CD14-positive monocyte (primary cell): ENCODE measurements at regions not wholly inside any gene's neighbourhood (a gene's known extent, or its start where the extent isn't known, plus 50 kb on each side); places are given as distances from the start of the nearest gene placed in this dataset.

Experiments
- DNase-seq, 3 donors: peaks; one replicate each; pipeline ENCODE4 v3.0.0-alpha.2; 2011 to 2022
- H2AFZ ChIP-seq: 2 replicates; pipeline ENCODE4 v1.6.0; 2012; ENCODE audit warnings: mild to moderate bottlenecking, low read depth, low read length, inconsistent platforms; ENCODE audit not compliant: insufficient read depth, poor library complexity, severe bottlenecking
- H3K27ac ChIP-seq, 2 donors: 1 replicate in 1 of 2; 2 replicates in 1 of 2; pipeline ENCODE4 v1.5.1; 2012 to 2013; ENCODE audit warnings: low read length in 2 of 2, control low read depth in 1 of 2, inconsistent platforms in 1 of 2, low read depth in 1 of 2, mild to moderate bottlenecking in 1 of 2
- H3K27me3 ChIP-seq, 2 donors: one replicate each; pipeline versions ENCODE4 v1.6.0 to v1.6.1; 2011 to 2013; ENCODE audit warnings: low read length in 2 of 2; ENCODE audit not compliant: control insufficient read depth in 2 of 2, insufficient read depth in 2 of 2
- H3K36me3 ChIP-seq, 2 donors: replicated peaks in 1 of 2; 1 replicate in 1 of 2; 2 replicates in 1 of 2; pipeline versions ENCODE4 v1.5.1 to v1.6.1; 2012 to 2013; ENCODE audit warnings: low read length in 2 of 2, control low read depth in 1 of 2, inconsistent platforms in 1 of 2, mild to moderate bottlenecking in 1 of 2; ENCODE audit not compliant: insufficient read depth in 2 of 2, control insufficient read depth in 1 of 2
- H3K4me1 ChIP-seq, 2 donors: 1 replicate in 1 of 2; 2 replicates in 1 of 2; pipeline versions ENCODE4 v1.5.1 to v1.6.1; 2012 to 2013; ENCODE audit warnings: low read length in 2 of 2, control low read depth in 1 of 2, inconsistent platforms in 1 of 2, mild to moderate bottlenecking in 1 of 2, moderate library complexity in 1 of 2; ENCODE audit not compliant: insufficient read depth in 2 of 2, control insufficient read depth in 1 of 2
- H3K4me2 ChIP-seq: replicated peaks from 2 replicates; pipeline ENCODE3; 2012; ENCODE audit warnings: low read length, moderate library complexity, mild to moderate bottlenecking; ENCODE audit not compliant: poor library complexity, severe bottlenecking; ENCODE audit errors: extremely low read depth
- H3K4me3 ChIP-seq, 3 experiments: fragments of 200-600 bp in 1 of 3; sonication (generic) in 1 of 3; replicated peaks in 1 of 3; 1 replicate in 2 of 3; 2 replicates in 1 of 3; pipeline ENCODE4 v1.5.1; 2011 to 2013; ENCODE audit warnings: low read length in 3 of 3, mild to moderate bottlenecking in 3 of 3, control low read depth in 2 of 3, low read depth in 2 of 3, inconsistent platforms in 1 of 3, moderate library complexity in 1 of 3
- H3K79me2 ChIP-seq: 2 replicates; pipeline ENCODE4 v1.6.0; 2012; ENCODE audit warnings: mild to moderate bottlenecking, control low read depth, inconsistent platforms, low read length, moderate library complexity; ENCODE audit not compliant: insufficient read depth
- H3K9ac ChIP-seq: 2 replicates; pipeline ENCODE4 v1.6.0; 2017; ENCODE audit warnings: low read length, mild to moderate bottlenecking; ENCODE audit not compliant: insufficient read depth, poor library complexity, severe bottlenecking
- H3K9me3 ChIP-seq, 2 donors: replicated peaks in 1 of 2; 1 replicate in 1 of 2; 2 replicates in 1 of 2; pipeline versions ENCODE4 v1.5.1 to v1.6.1; 2012 to 2013; ENCODE audit warnings: low read length in 2 of 2, control low read depth in 1 of 2; ENCODE audit not compliant: control insufficient read depth in 1 of 2, insufficient read depth in 1 of 2
- H4K20me1 ChIP-seq: 2 replicates; pipeline ENCODE4 v1.6.0; 2012; ENCODE audit warnings: mild to moderate bottlenecking, low read length, control low read depth, moderate library complexity; ENCODE audit not compliant: insufficient read depth
- H3K27ac Mint-ChIP-seq, 7 donors: one replicate each; pipeline ENCODE4 v1.8.0; 2020; ENCODE audit warnings: mild to moderate bottlenecking in 7 of 7, mixed read lengths in 7 of 7, moderate library complexity in 6 of 7, inconsistent platforms in 2 of 7
- H3K27me3 Mint-ChIP-seq, 3 donors: one replicate each; pipeline ENCODE4 v1.8.0; 2021 to 2022; ENCODE audit warnings: low read depth in 3 of 3, mild to moderate bottlenecking in 3 of 3, mixed read lengths in 3 of 3, moderate library complexity in 3 of 3, inconsistent platforms in 1 of 3
- H3K36me3 Mint-ChIP-seq, 2 donors: one replicate each; pipeline ENCODE4 v1.8.0; 2020; ENCODE audit warnings: mixed read lengths in 2 of 2, inconsistent platforms in 1 of 2, mild to moderate bottlenecking in 1 of 2
- H3K4me1 Mint-ChIP-seq: one replicate; pipeline ENCODE4 v1.8.0; 2020; ENCODE audit warnings: mild to moderate bottlenecking, mixed read lengths
- H3K4me3 Mint-ChIP-seq, 2 donors: one replicate each; pipeline ENCODE4 v1.8.0; 2020; ENCODE audit warnings: mild to moderate bottlenecking in 2 of 2, mixed read lengths in 2 of 2, moderate library complexity in 1 of 2
- H3K9me3 Mint-ChIP-seq, 7 donors: one replicate each; pipeline ENCODE4 v1.8.0; 2020 to 2022; ENCODE audit warnings: mixed read lengths in 7 of 7, mild to moderate bottlenecking in 6 of 7, moderate library complexity in 6 of 7, inconsistent platforms in 2 of 7
- WGBS: methylation state at CpG from one replicate; pipeline ENCODE4 v1.1.5; 2013; ENCODE audit warnings: missing lambda C conversion rate; ENCODE audit not compliant: insufficient coverage; 5-methylcytosine and 5-hydroxymethylcytosine counted together
- intact Hi-C, 2 donors: fragments of 100-400 bp; cut with micrococcal nuclease; formaldehyde crosslinking; loops; one replicate each; pipeline versions ENCODE4 v1.15.0 to v1.15.1; 2023
- TF ChIP-seq, protein P1 (sequence below): fragments of 200-600 bp; IDR thresholded peaks from one replicate; pipeline ENCODE4 v1.8.0; 2022; ENCODE audit warnings: antibody characterized with exemption, mild to moderate bottlenecking

DNA sequence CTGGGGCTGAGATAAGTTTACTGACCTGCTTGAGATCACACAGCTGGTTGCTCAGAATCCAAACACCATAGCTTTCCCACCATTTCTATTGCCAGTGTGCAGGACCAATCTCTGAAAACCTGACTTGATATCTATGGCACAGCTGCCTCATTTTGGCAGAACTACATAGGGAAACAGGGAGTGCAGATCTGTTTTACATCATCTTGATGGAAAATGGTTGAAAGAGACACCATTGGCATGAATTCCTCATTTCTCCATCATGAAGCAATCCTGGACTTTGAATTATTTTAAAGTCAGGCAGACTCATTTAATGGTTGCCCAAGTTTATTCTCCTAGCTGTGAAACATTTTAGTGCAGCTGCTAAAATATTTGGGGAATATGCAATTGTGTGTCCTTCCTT, 1628.2 kb upstream of the SLC10A2 start:
- peaks cover 0 to 7% (median 3%) of the 10 kb centered on the region in 7 donors for H3K9me3 Mint-ChIP-seq
- no peaks in the 10 kb centered on the region for H3K36me3 Mint-ChIP-seq
- Histone ChIP-seq H3K27me3 (no peaks in the 10 kb centered on the region), H3K27ac (no peak overlapping the region), H3K4me3 (no peak overlapping the region), H2AFZ (no peak overlapping the region), H3K79me2 (no peaks in the 10 kb centered on the region), H3K4me2 (no peak overlapping the region), H4K20me1 (no peaks in the 10 kb centered on the region), H3K9me3 (no peaks in the 10 kb centered on the region), H3K4me1 (no peaks in the 10 kb centered on the region), H3K36me3 (no peaks in the 10 kb centered on the region), H3K9ac (no peak overlapping the region)
- no peak overlapping the region for H3K27ac Mint-ChIP-seq
- H3K4me1 Mint-ChIP-seq = no peaks in the 10 kb centered on the region
- intact Hi-C loops = no loop called here
- TF ChIP-seq, protein P1, sequence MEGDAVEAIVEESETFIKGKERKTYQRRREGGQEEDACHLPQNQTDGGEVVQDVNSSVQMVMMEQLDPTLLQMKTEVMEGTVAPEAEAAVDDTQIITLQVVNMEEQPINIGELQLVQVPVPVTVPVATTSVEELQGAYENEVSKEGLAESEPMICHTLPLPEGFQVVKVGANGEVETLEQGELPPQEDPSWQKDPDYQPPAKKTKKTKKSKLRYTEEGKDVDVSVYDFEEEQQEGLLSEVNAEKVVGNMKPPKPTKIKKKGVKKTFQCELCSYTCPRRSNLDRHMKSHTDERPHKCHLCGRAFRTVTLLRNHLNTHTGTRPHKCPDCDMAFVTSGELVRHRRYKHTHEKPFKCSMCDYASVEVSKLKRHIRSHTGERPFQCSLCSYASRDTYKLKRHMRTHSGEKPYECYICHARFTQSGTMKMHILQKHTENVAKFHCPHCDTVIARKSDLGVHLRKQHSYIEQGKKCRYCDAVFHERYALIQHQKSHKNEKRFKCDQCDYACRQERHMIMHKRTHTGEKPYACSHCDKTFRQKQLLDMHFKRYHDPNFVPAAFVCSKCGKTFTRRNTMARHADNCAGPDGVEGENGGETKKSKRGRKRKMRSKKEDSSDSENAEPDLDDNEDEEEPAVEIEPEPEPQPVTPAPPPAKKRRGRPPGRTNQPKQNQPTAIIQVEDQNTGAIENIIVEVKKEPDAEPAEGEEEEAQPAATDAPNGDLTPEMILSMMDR = no peak
- no peak for DNase-seq
- no peaks in the 10 kb centered on the region for H3K27me3 Mint-ChIP-seq
- no peak overlapping the region for H3K4me3 Mint-ChIP-seq

DNA sequence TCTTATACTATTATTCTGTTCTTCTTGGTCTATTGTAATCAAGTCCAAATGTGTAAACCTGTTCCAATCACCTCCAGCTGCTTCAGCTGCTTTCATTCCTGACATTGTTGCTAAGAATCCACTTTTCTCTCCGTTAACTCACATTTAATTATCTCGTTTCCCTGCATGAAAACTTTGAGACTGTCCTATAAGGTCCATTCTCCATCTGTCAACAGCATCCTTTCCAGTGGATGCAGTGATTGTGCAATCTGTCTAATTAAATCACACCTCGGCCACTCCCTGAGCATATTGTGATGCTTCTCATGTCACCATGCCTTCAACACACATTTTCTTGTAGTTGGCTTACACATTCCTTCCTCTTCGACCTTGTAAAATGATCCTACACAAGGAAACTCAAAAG, 1626.9 kb upstream of the SLC10A2 start:
- H3K9me3 ChIP-seq = no peaks in the 10 kb centered on the region
- Mint-ChIP-seq H3K4me3 (no peak overlapping the region), H3K36me3 (no peaks in the 10 kb centered on the region), H3K27ac (no peak overlapping the region), H3K9me3 (peaks cover 0 to 7% (median 3%) of the 10 kb centered on the region in 7 donors), H3K4me1 (no peaks in the 10 kb centered on the region), H3K27me3 (no peaks in the 10 kb centered on the region)
- H2AFZ ChIP-seq = no peak overlapping the region
- WGBS = 83% methylated on average over 3 of the region's 4 CpGs
- intact Hi-C loops = no loop called here
- TF ChIP-seq, protein P1 = no peak
- no peaks in the 10 kb centered on the region for H3K36me3 ChIP-seq
- no peak overlapping the region for H3K4me2 ChIP-seq
- no peak overlapping the region for H3K27ac ChIP-seq
- H3K4me3 ChIP-seq = no peak overlapping the region
- no peaks in the 10 kb centered on the region for H3K79me2 ChIP-seq
- no peaks in the 10 kb centered on the region for H3K4me1 ChIP-seq
- no peaks in the 10 kb centered on the region for H3K27me3 ChIP-seq
- DNase-seq = no peak
- no peak overlapping the region for H3K9ac ChIP-seq
- H4K20me1 ChIP-seq = no peaks in the 10 kb centered on the region
